GM18499 (cell line): ENCODE measurements at regions not wholly inside any gene's neighbourhood (a gene's known extent, or its start where the extent isn't known, plus 50 kb on each side); places are given as distances from the start of the nearest gene placed in this dataset.

Experiments
- ATAC-seq: cut with Tn5 transposase; IDR thresholded peaks from one replicate; pipeline ENCODE4 v1.9.1; 2021; ENCODE audit warnings: moderate number of reproducible peaks; ENCODE audit not compliant: insufficient read depth, unreplicated experiment

DNA sequence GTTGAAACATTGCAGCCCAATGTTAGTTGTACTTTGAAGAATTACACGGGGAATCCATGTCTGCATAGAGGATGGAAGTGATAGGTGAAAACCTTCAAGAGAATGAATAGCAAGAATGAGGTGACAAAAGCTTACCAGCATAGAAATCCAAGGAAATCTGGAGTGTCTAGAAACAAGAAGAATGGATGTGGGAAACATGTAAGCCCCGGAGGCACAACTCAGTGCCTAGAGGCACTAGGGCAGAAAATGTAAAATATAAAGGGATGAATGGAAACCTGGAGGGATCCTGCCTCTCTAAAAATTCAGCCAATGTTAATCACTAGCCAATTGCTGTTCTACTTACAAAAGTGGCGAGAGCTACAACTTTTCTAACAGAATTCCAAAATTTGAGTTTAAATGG lies 619.0 kb downstream of the TBL1XR1 start:
- no peak for ATAC-seq

DNA sequence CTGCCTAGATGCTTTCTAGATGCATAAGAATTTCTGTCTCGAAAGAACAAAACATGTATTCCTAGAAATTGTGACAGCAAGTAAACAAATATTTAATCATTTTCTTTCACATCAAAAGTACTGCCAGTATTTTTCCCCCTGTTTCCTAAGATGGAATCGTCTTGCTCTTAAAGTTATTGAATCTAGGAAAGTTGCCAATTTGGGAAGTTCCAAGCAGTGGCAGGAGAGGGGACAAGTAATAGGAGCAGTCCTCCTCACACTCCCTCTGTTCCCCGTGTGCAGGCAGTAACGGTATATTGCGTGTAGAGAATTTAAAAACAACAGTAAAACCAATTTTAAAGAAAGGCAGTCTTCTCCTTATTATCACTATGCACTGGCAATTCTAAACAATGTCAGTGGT lies 619.8 kb downstream of the TBL1XR1 start:
- no peak for ATAC-seq

DNA sequence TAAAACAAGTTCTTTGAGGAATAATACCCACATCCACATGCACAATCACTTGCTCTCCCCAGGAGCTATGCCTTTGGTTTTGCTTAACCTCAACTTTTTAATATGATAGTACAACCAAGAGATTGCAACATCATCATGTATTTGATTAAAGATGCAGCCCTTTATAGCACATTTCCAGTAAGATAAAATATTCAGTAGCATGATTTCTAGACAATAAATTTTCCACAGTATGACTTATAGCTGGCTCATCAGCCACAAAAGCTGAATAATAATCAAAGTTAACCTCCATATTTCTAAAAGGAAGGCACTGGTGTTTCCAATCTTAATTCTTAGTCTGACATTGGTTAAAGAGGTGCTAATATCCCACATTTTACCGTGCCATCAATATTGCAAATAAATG lies 622.5 kb downstream of the TBL1XR1 start:
- no peak for ATAC-seq

DNA sequence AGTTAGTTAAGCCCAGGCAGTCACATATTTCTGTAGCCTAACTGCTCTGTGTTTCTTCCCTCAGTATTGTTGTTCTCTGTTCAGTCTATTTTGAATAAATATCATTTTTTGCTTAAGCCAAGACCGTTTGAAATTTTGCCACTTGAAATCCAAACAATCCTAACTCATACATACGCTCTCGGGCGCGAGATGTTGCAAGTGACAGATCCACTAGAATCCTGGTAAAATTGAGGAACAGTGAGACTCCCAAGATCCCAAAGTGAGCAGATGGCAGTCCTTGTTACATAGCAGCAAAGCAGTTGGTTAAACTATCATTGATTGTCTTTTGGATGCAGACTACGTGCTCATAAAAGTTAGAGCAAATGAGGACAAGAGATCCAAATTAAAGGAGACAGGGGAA lies 625.4 kb downstream of the TBL1XR1 start:
- ATAC-seq, result no peak

DNA sequence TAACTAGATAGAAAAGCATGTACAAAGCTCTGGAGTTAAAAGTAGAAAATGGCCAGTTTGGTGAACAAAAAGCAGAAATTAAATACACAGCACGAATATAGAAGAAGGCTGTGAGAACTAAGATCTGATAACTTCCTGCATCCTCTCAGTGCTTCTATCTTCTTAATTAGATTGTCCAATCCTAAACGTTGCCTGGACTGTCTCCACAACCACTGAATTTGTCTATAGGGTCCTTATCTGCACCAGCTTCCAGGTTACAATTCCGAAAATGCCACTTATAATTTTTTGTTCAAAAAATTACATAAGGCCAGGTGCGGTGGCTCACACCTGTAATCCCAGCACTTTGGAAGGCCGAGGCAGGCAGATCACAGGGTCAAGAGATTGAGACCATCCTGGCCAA lies 626.3 kb downstream of the TBL1XR1 start:
- no peak for ATAC-seq

DNA sequence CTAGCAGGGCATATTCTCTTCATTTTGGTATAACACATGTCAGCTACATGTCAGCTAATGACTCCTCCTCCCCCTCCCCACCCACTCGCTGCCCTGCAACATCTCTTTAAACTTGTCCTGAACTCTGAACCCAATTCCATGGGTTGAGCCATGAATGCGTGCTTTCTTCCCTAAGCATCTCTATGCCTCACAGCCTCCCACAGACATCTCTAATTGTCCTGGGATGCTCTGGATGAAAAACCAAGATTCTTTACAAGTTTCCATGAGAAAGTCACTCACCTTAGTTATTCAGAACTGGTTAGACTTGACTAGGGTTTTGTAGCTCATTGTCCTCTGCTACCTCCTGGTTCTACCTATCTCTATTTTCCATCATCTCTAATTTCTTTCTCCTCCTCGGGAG lies 629.1 kb downstream of the TBL1XR1 start:
- ATAC-seq, result no peak

DNA sequence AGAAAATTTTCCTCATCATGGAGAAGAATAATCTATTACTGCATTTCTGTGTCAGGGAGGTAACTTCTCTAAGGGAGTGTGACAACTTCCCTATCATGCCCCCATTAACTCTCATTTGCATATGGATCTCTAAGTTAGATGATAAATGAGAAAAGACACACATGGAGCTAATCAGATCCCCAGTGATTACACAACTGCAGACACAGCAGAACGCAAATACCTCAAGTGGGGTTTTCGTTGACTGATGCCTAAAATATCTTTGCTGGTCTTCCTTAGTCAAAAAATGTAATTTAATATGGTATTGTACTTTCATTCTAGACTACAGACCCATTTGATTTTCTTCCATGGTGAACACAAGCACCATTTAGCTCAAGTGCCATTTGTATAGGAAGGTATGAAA lies 630.5 kb downstream of the TBL1XR1 start:
- no peak for ATAC-seq

DNA sequence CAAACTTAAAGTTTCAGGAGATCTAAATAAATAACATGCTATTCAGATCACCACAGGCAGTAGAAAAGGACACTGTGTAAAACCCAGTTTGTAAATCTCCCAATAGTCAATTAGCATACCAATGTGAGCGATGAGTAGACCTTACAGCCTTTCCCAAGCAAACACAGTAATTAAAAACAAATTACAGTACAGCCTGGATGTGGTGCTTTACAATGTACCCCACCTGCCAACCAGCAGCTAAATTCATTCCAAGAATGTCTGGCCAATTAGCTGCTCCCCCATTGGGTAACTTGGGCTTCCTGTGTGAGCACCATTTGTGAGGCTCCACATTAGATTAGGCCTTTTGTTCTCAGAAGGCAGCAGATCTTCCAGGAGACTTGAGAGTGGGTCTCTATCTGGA lies 635.0 kb downstream of the TBL1XR1 start:
- no peak for ATAC-seq

DNA sequence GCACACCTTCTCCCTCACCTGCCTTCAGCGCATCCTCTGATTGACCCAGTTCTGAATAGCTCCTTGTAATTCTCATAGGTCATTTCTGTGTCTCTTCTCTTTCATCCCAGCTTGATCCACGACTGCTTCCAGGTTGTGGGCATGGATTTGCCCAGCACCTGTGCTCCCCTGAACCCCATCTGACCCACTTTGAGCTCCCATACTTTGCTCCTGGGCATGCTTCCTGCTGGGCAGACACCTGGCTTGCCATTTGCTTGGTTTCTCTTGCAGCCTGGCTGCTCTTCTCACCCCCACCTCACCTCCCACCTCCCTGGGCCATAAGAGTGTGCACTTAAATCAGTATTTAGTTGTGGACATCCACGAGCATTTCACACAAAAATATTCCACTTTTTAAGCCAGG lies 635.5 kb downstream of the TBL1XR1 start:
- no peak for ATAC-seq

DNA sequence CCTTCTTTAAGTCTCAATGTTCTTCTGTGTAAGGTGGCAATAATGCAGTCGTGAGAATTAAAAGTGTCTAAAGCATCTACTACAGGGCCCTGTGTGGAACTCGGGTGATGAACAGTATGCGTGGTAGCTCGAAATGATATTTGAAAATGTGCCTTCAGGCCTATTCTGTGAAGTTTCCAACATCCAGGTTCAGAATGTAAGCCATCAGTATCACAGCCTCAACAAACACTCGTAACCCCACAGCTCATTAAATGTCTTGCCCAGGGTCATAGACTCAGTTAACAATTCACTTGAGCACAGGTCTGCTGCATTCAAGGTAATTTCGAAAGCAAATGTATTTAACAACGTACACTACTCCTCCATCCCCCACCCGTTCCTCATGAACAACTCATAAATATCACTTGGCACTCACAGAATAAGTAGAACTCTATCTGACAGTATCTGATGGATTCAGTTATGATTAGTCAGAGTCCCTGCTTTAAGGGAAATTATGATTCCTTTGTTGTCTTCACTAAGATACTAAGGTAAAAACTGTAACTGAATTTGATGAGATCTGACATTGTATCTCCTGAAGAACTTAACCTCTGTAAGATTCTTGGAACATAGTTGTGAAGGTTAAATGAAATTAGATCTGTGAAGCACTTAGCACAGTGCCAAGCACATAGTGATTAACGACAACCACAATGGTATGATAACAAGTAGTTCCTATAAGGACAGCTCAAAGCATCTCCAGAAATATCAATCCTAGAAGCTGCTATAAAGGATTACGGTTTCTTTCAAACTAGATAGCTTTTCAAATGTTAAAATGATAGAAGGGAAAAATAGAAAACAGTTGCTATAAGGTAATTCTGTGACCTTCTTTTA lies 642.3 kb downstream of the TBL1XR1 start:
- no peak for ATAC-seq

DNA sequence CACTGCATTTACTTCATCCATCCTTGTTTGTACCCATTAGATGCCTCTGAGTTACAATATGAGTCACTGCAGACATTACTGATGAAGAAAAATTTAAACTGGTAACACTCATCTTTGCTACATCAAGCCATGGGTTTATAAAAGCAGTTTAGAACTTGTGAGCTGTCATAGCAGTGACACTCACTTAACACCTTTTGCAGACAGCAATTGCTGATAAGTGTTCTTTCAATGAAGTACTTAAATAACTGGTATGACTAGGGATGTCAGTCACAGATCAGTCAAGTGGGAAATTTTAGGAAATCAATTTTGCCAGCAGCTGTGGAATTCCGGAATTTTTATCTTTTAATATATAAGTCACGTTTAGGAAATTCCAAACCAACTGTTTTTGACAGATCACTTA lies 643.0 kb downstream of the TBL1XR1 start:
- no peak for ATAC-seq

DNA sequence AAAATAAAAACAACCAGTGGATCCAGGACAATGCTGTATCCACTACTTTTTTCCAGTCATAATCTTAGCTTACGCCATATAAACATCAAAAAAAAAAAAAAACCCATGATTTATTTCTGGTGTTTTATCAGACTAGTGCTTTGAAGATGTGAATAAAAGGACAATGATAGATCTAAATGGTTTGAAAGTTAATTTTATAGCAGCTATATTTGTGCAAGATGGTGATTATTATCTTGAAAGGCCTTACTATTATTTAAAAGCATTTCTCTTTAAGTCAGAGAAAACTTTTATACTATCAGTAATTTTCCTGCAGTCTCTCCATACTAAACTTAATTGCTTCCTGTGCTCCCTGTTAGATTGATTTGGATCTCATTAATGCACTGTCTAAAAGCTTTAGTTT lies 670.3 kb downstream of the TBL1XR1 start:
- ATAC-seq, result no peak

DNA sequence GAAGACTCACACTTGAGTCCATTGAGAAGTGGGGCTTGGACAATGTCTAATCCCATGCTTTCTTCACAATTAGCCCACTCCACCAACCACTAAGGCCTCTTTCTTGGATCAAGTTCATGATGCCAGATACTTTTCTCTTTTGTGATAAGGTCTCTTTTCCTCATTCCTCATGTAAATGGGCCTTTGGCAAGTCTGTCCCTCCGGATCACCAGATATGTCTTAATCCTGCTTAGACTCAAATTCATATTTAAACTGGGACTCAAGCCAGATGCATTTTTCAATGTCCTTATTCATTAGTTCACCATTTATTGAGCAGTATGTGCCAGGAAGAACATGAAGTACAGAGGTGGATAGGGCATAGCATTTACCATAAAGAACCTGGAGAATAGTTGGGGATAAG lies 671.1 kb downstream of the TBL1XR1 start:
- no peak for ATAC-seq

DNA sequence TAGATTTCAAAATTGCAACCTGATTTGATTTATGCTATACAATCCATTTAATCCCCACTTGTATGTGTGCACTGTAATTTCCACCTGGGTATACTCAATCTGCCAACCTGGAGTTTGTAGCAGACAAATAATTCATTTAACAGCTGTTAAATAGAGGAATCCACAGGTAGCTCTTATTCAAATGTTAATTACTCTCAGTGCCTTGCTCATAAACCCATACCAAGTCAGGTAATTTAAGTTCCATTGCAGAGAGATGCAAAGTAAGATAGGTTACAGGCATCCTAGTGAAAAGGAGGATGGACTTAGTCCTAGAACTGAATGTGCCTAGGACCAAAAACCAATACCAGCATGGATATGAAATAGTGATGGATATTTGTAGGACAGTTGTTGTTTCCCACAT lies 674.2 kb downstream of the TBL1XR1 start:
- no peak for ATAC-seq

DNA sequence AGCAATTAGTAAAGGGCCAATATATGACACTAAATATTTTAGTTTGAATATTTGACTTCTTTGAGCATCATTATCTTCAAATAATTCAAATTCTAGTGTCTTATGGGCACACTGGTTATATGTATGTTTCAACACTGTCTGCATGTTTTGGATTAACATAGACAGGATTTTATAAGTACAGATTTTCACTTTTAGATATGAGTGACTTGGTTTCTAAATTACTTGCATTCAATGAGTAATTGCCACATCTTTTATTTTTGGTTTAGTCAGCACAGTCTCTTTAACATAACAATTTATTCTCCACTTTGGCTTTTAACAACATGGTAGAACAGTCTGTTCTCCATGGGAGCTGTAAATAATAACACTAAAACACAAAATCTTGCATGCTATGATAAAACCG lies 674.8 kb downstream of the TBL1XR1 start:
- ATAC-seq, result no peak

DNA sequence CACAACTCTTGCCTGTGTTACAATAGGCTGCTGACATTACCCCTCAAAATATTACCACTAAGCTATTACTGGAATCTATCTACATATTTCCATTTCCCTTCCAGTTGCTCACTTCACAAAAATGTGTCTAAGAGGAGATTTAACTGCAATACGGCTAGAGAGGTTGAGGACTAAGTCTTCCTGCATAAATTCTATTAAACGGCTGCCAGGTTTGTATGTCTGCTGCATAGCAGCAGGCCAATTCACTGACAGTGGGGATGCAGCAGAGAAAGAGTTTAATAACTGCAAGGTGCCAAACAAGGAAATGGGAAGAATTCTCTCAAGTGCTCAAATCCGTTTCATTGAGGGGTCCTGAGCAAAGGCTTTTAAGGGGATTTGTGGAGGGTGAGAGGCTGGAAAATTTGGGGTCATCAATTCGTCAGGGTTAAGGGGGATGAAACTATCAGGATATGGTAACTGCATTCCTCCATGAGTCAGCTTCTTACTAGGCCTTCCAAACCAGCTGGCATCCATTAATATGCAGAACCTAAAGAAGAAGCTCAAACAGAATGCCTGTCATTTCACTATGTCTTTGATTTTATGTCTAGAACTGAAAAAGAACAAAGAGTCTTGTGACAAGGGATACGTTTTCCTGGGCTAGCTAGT lies 675.6 kb downstream of the TBL1XR1 start:
- ATAC-seq, result no peak

DNA sequence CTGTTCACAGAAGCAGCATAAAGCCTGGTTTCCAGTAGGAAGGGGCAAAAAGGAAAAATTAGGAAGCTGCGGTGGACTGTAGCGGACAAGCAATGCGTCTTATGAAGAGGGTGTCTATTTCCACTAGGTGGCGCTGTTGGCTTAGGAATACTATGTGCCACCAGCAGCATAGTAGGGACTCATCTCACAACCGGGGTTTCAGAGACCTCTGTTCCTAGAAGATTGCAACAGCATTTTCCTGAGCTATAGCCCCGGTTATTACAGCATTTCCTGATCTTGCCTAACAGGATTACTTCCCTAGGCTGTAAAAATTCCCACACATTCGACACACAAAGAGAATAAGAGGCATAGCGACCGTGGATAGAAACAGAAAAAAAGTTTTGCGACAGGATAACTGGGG lies 683.0 kb downstream of the TBL1XR1 start:
- ATAC-seq, result no peak

DNA sequence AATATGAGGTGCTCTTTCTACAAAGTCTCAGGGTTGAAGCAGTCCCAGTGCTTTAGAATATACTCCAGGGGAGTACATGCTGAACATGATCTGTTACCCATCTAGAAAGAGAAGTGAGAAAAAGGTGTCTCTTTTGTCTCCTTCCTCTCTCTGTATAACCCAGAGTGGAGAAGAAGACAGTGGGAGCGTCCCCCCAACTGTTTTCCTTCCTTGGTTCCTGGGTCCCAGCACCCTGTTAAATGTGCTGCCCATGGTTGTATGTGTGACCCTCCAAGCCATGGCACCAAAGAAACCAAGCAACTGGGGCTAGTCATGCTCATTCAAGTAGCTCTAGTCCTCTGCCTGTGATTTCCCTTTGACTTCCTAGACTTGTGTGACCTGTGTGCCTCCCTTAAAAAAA lies 683.7 kb downstream of the TBL1XR1 start:
- no peak for ATAC-seq

DNA sequence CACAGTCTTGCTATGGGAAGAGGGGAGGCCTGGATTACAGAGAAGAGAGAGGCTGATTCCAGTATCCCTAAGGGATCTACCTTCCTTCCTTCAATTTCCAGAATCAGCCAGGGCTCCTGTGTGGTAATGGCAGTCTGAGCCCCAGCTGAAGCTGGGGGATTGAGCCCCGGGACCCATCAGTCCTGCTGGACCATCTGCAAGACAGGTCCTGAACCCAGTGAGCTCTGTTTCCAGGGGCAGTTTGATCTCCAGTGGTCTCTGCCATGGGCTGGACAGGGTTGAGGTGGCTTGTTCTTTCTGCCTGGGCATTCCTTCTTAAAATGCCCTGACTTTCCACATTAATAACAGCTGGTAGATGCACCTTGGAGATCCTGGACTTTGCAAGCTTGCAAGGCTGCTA lies 685.2 kb downstream of the TBL1XR1 start:
- ATAC-seq, result no peak

DNA sequence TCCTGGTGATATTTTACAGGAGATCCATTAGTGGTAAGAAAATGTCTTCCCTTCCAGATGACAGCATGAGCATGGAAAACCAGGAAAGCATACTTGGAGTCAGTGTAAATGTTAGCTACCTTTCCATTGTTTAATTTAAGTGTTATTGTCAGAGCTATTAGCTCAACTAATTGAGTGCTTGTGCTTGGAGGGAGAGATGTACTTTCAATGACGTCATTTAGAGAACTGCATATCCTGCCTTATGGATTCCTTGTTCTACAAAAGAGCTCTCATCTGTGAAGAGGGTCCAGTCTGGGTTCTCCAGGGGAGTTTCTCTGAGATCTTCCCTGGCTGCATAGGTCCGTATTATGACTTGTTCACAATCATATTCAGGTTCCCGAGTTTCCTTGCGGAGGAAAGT lies 687.2 kb downstream of the TBL1XR1 start:
- ATAC-seq, result no peak

DNA sequence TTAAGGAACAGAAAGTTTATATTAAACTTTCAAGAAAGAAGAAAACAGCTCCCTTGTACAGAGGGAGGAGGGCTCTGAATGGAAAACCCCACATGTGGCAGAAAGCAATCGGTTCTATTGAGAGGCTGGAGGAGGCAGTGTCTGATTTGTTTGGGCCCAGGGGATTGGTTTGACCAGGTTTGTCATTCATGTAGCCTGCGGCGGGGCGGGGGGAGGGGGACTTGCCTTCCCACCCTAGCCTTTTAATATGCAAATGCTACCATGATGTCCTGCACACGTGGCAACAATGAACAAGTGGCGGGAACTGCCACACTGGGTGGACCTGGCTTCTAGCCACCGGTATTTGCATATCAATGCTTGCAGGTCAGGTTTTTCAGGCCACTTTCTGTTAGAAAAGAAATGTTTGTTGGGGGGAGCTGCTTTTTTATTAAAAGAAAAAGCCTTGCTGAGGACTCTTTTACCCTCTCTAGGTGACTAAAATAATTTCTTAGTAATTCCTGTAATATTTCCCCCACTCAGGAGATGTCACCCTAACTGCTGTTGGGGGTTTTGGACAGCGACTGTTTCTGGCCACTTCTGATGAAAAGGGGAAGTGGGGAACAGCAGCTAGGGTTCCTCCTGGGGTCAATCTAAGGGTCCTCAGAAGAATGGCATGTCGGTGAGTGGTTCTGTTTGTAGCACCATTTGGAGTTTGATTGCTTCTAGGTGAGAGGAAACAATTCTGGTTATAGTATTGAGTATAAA lies 691.2 kb downstream of the TBL1XR1 start:
- ATAC-seq, result no peak
